K562 (cell line): ENCODE measurements at regions not wholly inside any gene's neighbourhood (a gene's known extent, or its start where the extent isn't known, plus 50 kb on each side); places are given as distances from the start of the nearest gene placed in this dataset.

Experiments
- HMGXB4 ChIP-seq: sonication (generic); formaldehyde crosslinking; IDR thresholded peaks from 2 replicates; pipeline ENCODE4 v1.8.1; 2023; ENCODE audit warnings: mild to moderate bottlenecking, missing genetic modification reagents
- ZNF592 ChIP-seq: fragments of 450-650 bp; IDR thresholded peaks from 2 replicates; pipeline ENCODE4 v1.6.1; 2017; ENCODE audit warnings: antibody characterized with exemption, mild to moderate bottlenecking

GRCh38 chr7:132639983-132640382 is 63.7 kb upstream of the PLXNA4 start:
- TF ChIP-seq ZNF592, result no peak
- no peak for TF ChIP-seq HMGXB4
